ENCODE measurements at regions not wholly inside any gene's neighbourhood (a gene's known extent, or its start where the extent isn't known, plus 50 kb on each side); places are given as distances from the start of the nearest gene placed in this dataset.
"Not testable (repeated sequence)": the region's sequence is repeated elsewhere in the genome, so short reads cannot be mapped to it uniquely, and the experiment has no call there.

- no peak for DNase-seq (ENCODE audit: low read depth)
Observed at GRCh38 chr2:60246583-60246982, 306.9 kb downstream of the BCL11A start.

- no peak for DNase-seq (ENCODE audit: low read depth)
Observed at GRCh38 chr2:60234274-60234986, 319.0 kb downstream of the BCL11A start.

- no peak for DNase-seq (ENCODE audit: low read depth)
Observed at GRCh38 chr2:60230596-60230995, 322.9 kb downstream of the BCL11A start.

- DNase-seq (ENCODE audit: low read depth), result no peak
Observed at GRCh38 chr2:60230037-60230436, 323.4 kb downstream of the BCL11A start.

- no peak for DNase-seq (ENCODE audit: low read depth)
Observed at GRCh38 chr2:60226943-60227342, 326.5 kb downstream of the BCL11A start.

GRCh38 chr2:60226191-60226590 lies 327.3 kb downstream of the BCL11A start:
- DNase-seq (ENCODE audit: low read depth), result no peak

GRCh38 chr2:60223859-60224258 lies 329.6 kb downstream of the BCL11A start:
- no peak for DNase-seq (ENCODE audit: low read depth)

GRCh38 chr2:60221098-60221497 lies 332.4 kb downstream of the BCL11A start:
- DNase-seq (ENCODE audit: low read depth), result no peak

GRCh38 chr2:60219536-60219935 lies 333.9 kb downstream of the BCL11A start:
- DNase-seq (ENCODE audit: low read depth), result no peak

- no peak for DNase-seq (ENCODE audit: low read depth)
Observed at GRCh38 chr2:60216452-60216995, 336.9 kb downstream of the BCL11A start.

- no peak for DNase-seq (ENCODE audit: low read depth)
Observed at GRCh38 chr2:60215386-60215901, 338.0 kb downstream of the BCL11A start.

- no peak for DNase-seq (ENCODE audit: low read depth)
Observed at GRCh38 chr2:60214626-60214875, 338.9 kb downstream of the BCL11A start.

GRCh38 chr2:60213865-60214625 lies 339.4 kb downstream of the BCL11A start:
- DNase-seq (ENCODE audit: low read depth), result no peak

GRCh38 chr2:60212181-60212945 lies 341.1 kb downstream of the BCL11A start:
- no peak for DNase-seq (ENCODE audit: low read depth)

GRCh38 chr2:60189006-60189405 lies 364.4 kb downstream of the BCL11A start:
- DNase-seq (ENCODE audit: low read depth), result not testable (repeated sequence)

- DNase-seq (ENCODE audit: low read depth), result no peak
Observed at GRCh38 chr2:60175290-60175689, 378.2 kb downstream of the BCL11A start.

GRCh38 chr2:60174146-60174545 lies 379.3 kb downstream of the BCL11A start:
- DNase-seq (ENCODE audit: low read depth), result no peak

GRCh38 chr2:60172801-60173200 lies 380.7 kb downstream of the BCL11A start:
- DNase-seq (ENCODE audit: low read depth), result no peak

- no peak for DNase-seq (ENCODE audit: low read depth)
Observed at GRCh38 chr2:60170272-60170671, 383.2 kb downstream of the BCL11A start.

- no peak for DNase-seq (ENCODE audit: low read depth)
Observed at GRCh38 chr2:60168247-60168646, 385.2 kb downstream of the BCL11A start.

GRCh38 chr2:60167089-60167488 lies 386.4 kb downstream of the BCL11A start:
- DNase-seq (ENCODE audit: low read depth), result no peak

- DNase-seq (ENCODE audit: low read depth), result no peak
Observed at GRCh38 chr2:60163691-60164090, 389.8 kb downstream of the BCL11A start.

- DNase-seq (ENCODE audit: low read depth), result no peak
Observed at GRCh38 chr2:60159519-60159918, 393.9 kb downstream of the BCL11A start.

Measured in activated T-cell treated with anti-CD3 and anti-CD28 coated beads for 24 hours (primary cell).